ENCODE measurements at regions not wholly inside any gene's neighbourhood (a gene's known extent, or its start where the extent isn't known, plus 50 kb on each side); places are given as distances from the start of the nearest gene placed in this dataset.

GRCh38 chr4:189311251-189311650 is 629.4 kb upstream of the FRG1 start:
- no peak for DNase-seq

- DNase-seq, result no peak
Measured at GRCh38 chr4:189313064-189313463, 627.6 kb upstream of the FRG1 start.

- no peak for DNase-seq
Measured at GRCh38 chr4:189313861-189314513, 626.7 kb upstream of the FRG1 start.

- DNase-seq, result no peak
Measured at GRCh38 chr4:189322426-189322825, 618.2 kb upstream of the FRG1 start.

GRCh38 chr4:189341881-189342280 is 598.8 kb upstream of the FRG1 start:
- DNase-seq, result no peak

GRCh38 chr4:189355590-189355989 is 585.1 kb upstream of the FRG1 start:
- no peak for DNase-seq

- DNase-seq, result no peak
Measured at GRCh38 chr4:189362364-189362763, 578.3 kb upstream of the FRG1 start.

GRCh38 chr4:189364032-189364449 is 576.6 kb upstream of the FRG1 start:
- DNase-seq, result no peak

- DNase-seq, result no peak
Measured at GRCh38 chr4:189365451-189365850, 575.2 kb upstream of the FRG1 start.

- DNase-seq, result no peak
Measured at GRCh38 chr4:189367832-189368231, 572.8 kb upstream of the FRG1 start.

GRCh38 chr4:189374176-189374575 is 566.5 kb upstream of the FRG1 start:
- DNase-seq, result no peak

- DNase-seq, result no peak
Measured at GRCh38 chr4:189376901-189377300, 563.8 kb upstream of the FRG1 start.

GRCh38 chr4:189377569-189377968 is 563.1 kb upstream of the FRG1 start:
- DNase-seq, result no peak

GRCh38 chr4:189385098-189385497 is 555.6 kb upstream of the FRG1 start:
- DNase-seq, result no peak

GRCh38 chr4:189385579-189385978 is 555.1 kb upstream of the FRG1 start:
- DNase-seq, result no peak

- no peak for DNase-seq
Measured at GRCh38 chr4:189396435-189396834, 544.2 kb upstream of the FRG1 start.

GRCh38 chr4:189404271-189404670 is 536.4 kb upstream of the FRG1 start:
- DNase-seq, result no peak

- no peak for DNase-seq
Measured at GRCh38 chr4:189409158-189409557, 531.5 kb upstream of the FRG1 start.

- no peak for DNase-seq
Measured at GRCh38 chr4:189414021-189414420, 526.7 kb upstream of the FRG1 start.

GRCh38 chr4:189420572-189420971 is 520.1 kb upstream of the FRG1 start:
- no peak for DNase-seq

GRCh38 chr4:189436207-189436606 is 504.5 kb upstream of the FRG1 start:
- DNase-seq, result no peak

- no peak for DNase-seq
Measured at GRCh38 chr4:189440716-189441115, 500.0 kb upstream of the FRG1 start.

GRCh38 chr4:189443341-189443740 is 497.3 kb upstream of the FRG1 start:
- no peak for DNase-seq

GRCh38 chr4:189445613-189446012 is 495.1 kb upstream of the FRG1 start:
- no peak for DNase-seq

GRCh38 chr4:189463734-189464133 is 476.9 kb upstream of the FRG1 start:
- DNase-seq, result no peak

GRCh38 chr4:189494407-189494806 is 446.3 kb upstream of the FRG1 start:
- DNase-seq, result no peak

Measured in stimulated activated CD4-positive, alpha-beta T cell treated with anti-CD3 and anti-CD28 coated beads, Interleukin-4, amount 100 ng/mL, for 24 hours (primary cell).